ENCODE measurements at regions not wholly inside any gene's neighbourhood (a gene's known extent, or its start where the extent isn't known, plus 50 kb on each side); places are given as distances from the start of the nearest gene placed in this dataset.
"Not testable (repeated sequence)": the region's sequence is repeated elsewhere in the genome, so short reads cannot be mapped to it uniquely, and the experiment has no call there.

GRCh38 chr10:78212060-78212785, 178.6 kb downstream of the RPS24 start:
- no peak for DNase-seq

GRCh38 chr10:78212786-78213175, 179.1 kb downstream of the RPS24 start:
- no peak for DNase-seq

- DNase-seq: no peak
Observed at GRCh38 chr10:78214955-78215354, 181.3 kb downstream of the RPS24 start.

GRCh38 chr10:78215645-78216044, 182.0 kb downstream of the RPS24 start:
- DNase-seq: no peak

- DNase-seq: no peak
Observed at GRCh38 chr10:78217336-78217735, 183.7 kb downstream of the RPS24 start.

- no peak for DNase-seq
Observed at GRCh38 chr10:78218798-78219490, 185.3 kb downstream of the RPS24 start.

- not testable (repeated sequence) for DNase-seq
Observed at GRCh38 chr10:78219568-78219967, 185.9 kb downstream of the RPS24 start.

- no peak for DNase-seq
Observed at GRCh38 chr10:78220781-78221180, 187.1 kb downstream of the RPS24 start.

- no peak for DNase-seq
Observed at GRCh38 chr10:78222096-78222790, 188.6 kb downstream of the RPS24 start.

- no peak for DNase-seq
Observed at GRCh38 chr10:78223088-78223487, 189.4 kb downstream of the RPS24 start.

- DNase-seq: no peak
Observed at GRCh38 chr10:78224602-78225001, 190.9 kb downstream of the RPS24 start.

- DNase-seq: no peak
Observed at GRCh38 chr10:78225594-78225993, 191.9 kb downstream of the RPS24 start.

GRCh38 chr10:78229489-78229888, 195.8 kb downstream of the RPS24 start:
- DNase-seq: no peak

- DNase-seq: no peak
Observed at GRCh38 chr10:78229950-78230675, 196.4 kb downstream of the RPS24 start.

GRCh38 chr10:78231327-78231726, 197.7 kb downstream of the RPS24 start:
- DNase-seq: no peak

- DNase-seq: no peak
Observed at GRCh38 chr10:78231939-78232338, 198.3 kb downstream of the RPS24 start.

- no peak for DNase-seq
Observed at GRCh38 chr10:78236416-78237015, 202.9 kb downstream of the RPS24 start.

GRCh38 chr10:78237951-78238350, 204.3 kb downstream of the RPS24 start:
- DNase-seq: not testable (repeated sequence)

GRCh38 chr10:78247266-78247665, 213.6 kb downstream of the RPS24 start:
- DNase-seq: no peak

- no peak for DNase-seq
Observed at GRCh38 chr10:78247821-78248220, 214.2 kb downstream of the RPS24 start.

GRCh38 chr10:78248651-78249464, 215.2 kb downstream of the RPS24 start:
- DNase-seq: no peak

- DNase-seq: no peak
Observed at GRCh38 chr10:78249690-78250089, 216.0 kb downstream of the RPS24 start.
